Trophoblast cell (in vitro differentiated cells and primary cell): ENCODE measurements at regions not wholly inside any gene's neighbourhood (a gene's known extent, or its start where the extent isn't known, plus 50 kb on each side); places are given as distances from the start of the nearest gene placed in this dataset.

Experiments used
- DNase-seq, 2 donors: peaks; one replicate each; pipeline ENCODE4 v3.0.0-alpha.2; 2016
- H2AFZ ChIP-seq: 2 replicates; pipeline ENCODE4 v1.6.1; 2013; ENCODE audit warnings: low read length, moderate library complexity, mild to moderate bottlenecking; ENCODE audit not compliant: insufficient read depth, poor library complexity
- H2AK5ac ChIP-seq: 2 replicates; pipeline ENCODE4 v1.6.1; 2013; ENCODE audit warnings: mild to moderate bottlenecking, low read length
- H2BK120ac ChIP-seq: 2 replicates; pipeline ENCODE4 v1.6.1; 2013; ENCODE audit warnings: low read length, mild to moderate bottlenecking, moderate library complexity; ENCODE audit not compliant: insufficient read depth, poor library complexity
- H2BK12ac ChIP-seq: 2 replicates; pipeline ENCODE4 v1.6.1; 2013; ENCODE audit warnings: mild to moderate bottlenecking, low read length, moderate library complexity
- H2BK5ac ChIP-seq: 2 replicates; pipeline ENCODE4 v1.6.1; 2013; ENCODE audit warnings: low read length, low read depth, moderate library complexity, mild to moderate bottlenecking; ENCODE audit not compliant: poor library complexity
- H3K14ac ChIP-seq: 2 replicates; pipeline ENCODE4 v1.6.1; 2013; ENCODE audit warnings: mild to moderate bottlenecking, low read length
- H3K18ac ChIP-seq: 2 replicates; pipeline ENCODE4 v1.6.1; 2013; ENCODE audit warnings: mild to moderate bottlenecking, low read length
- H3K23ac ChIP-seq: 2 replicates; pipeline ENCODE4 v1.6.1; 2013; ENCODE audit warnings: low read length
- H3K27ac ChIP-seq: 2 replicates; pipeline ENCODE4 v1.5.1; 2013; ENCODE audit warnings: low read depth, mild to moderate bottlenecking, inconsistent platforms, low read length, moderate library complexity
- H3K27me3 ChIP-seq: 2 replicates; pipeline ENCODE4 v1.6.1; 2013; ENCODE audit warnings: inconsistent platforms, mild to moderate bottlenecking, low read length, moderate library complexity; ENCODE audit not compliant: insufficient read depth
- H3K36me3 ChIP-seq, 2 experiments: 1 replicate in 1 of 2; 2 replicates in 1 of 2; pipeline ENCODE4 v1.6.1; 2013; ENCODE audit warnings: low read length in 2 of 2, mild to moderate bottlenecking in 2 of 2, moderate library complexity in 1 of 2; ENCODE audit not compliant: insufficient read depth in 2 of 2, control insufficient read depth in 1 of 2
- H3K4ac ChIP-seq: 2 replicates; pipeline ENCODE4 v1.6.1; 2013; ENCODE audit warnings: low read depth, mild to moderate bottlenecking, low read length, moderate library complexity
- H3K4me1 ChIP-seq, 2 experiments: 1 replicate in 1 of 2; 2 replicates in 1 of 2; pipeline ENCODE4 v1.6.1; 2013; ENCODE audit warnings: low read length in 2 of 2, mild to moderate bottlenecking in 2 of 2, moderate library complexity in 1 of 2; ENCODE audit not compliant: insufficient read depth in 2 of 2, control insufficient read depth in 1 of 2
- H3K4me2 ChIP-seq: 2 replicates; pipeline ENCODE4 v1.6.1; 2013; ENCODE audit warnings: inconsistent platforms, mild to moderate bottlenecking, low read length, moderate library complexity
- H3K4me3 ChIP-seq: 2 replicates; pipeline ENCODE4 v1.5.1; 2013; ENCODE audit warnings: mild to moderate bottlenecking, low read depth, low read length, inconsistent platforms
- H3K79me1 ChIP-seq: one replicate; pipeline ENCODE4 v1.6.1; 2013; ENCODE audit warnings: low read length
- H3K79me2 ChIP-seq: 2 replicates; pipeline ENCODE4 v1.6.1; 2013; ENCODE audit warnings: low read length, mild to moderate bottlenecking; ENCODE audit not compliant: control insufficient read depth, insufficient read depth, poor library complexity
- H3K9ac ChIP-seq: 2 replicates; pipeline ENCODE4 v1.6.1; 2013; ENCODE audit warnings: mild to moderate bottlenecking, low read length
- H3K9me3 ChIP-seq: 2 replicates; pipeline ENCODE4 v1.6.1; 2013; ENCODE audit warnings: low read depth, mild to moderate bottlenecking, control low read depth, inconsistent platforms, low read length; ENCODE audit not compliant: insufficient read depth
- H4K12ac ChIP-seq: 2 replicates; pipeline ENCODE4 v1.6.1; 2013; ENCODE audit warnings: low read depth, mild to moderate bottlenecking, low read length, moderate library complexity
- H4K8ac ChIP-seq: 2 replicates; pipeline ENCODE4 v1.6.1; 2013; ENCODE audit warnings: low read depth, mild to moderate bottlenecking, low read length, moderate library complexity
- H4K91ac ChIP-seq: one replicate; pipeline ENCODE4 v1.6.1; 2013; ENCODE audit warnings: low read depth, mild to moderate bottlenecking, low read length, moderate library complexity
- WGBS: extraction: QIAGEN DNeasy Blood & Tissue Kit; methylation state at CpG from one replicate; pipeline ENCODE4 v1.1.7; 2013; ENCODE audit warnings: missing lambda C conversion rate; ENCODE audit not compliant: insufficient read length, insufficient coverage; ENCODE audit errors: extremely low coverage; 5-methylcytosine and 5-hydroxymethylcytosine counted together

DNA sequence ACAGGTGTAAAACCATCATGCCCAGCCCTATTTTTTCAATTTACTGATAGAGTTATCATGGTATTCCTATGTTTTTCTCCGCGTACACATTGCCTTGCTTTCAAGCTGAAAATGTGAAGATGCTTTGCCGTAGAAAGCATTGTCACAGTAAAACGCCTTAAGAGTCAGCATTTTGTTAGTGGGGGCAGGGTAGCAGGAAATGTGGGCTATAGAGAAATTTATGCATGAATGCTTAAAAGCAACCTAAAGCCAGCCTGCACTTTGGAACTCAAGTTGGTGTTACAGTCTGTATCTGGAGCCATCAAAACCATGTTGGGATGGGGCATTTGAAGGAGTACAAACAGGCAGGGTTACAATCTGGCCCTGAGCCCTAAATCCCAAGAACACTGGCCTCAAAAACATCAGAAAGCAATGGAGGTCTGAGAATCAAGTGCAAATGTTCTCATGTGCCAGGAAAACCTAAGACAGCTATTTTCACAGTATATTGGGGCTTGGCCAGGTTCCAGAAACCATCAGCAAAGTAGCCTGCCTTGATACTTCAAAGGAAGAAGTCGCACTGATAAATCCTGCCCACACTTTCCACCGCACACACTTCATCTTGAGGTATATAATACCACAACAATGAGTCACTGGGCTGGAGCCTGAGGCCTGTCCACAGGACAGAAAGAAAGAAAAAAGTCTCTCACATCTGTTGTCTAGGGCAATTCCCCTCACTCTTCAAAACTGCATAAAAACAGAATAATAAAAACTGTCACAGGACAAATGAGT lies 313.8 kb downstream of the ENC1 start:
- Histone ChIP-seq H3K4me1 (peaks cover 12 to 20% of the 10 kb centered on the region in 2 experiments), H3K36me3 (no peaks in the 10 kb centered on the region), H2BK120ac (peak overlapping the region; percentile 96), H3K27me3 (no peaks in the 10 kb centered on the region), H4K8ac (peak overlapping the region; percentile 17), H3K18ac (peak overlapping the region; percentile 68), H3K79me2 (no peaks in the 10 kb centered on the region), H2BK5ac (peak overlapping the region; percentile 89), H2AFZ (no peak overlapping the region), H3K23ac (no peak overlapping the region), H3K9me3 (no peaks in the 10 kb centered on the region), H3K14ac (peak overlapping the region; percentile 29), H3K4ac (peak overlapping the region; percentile 76), H4K12ac (no peak overlapping the region), H4K91ac (peak overlapping the region; percentile 83), H2BK12ac (peak overlapping the region; percentile 96), H2AK5ac (peak overlapping the region; percentile 94), H3K4me3 (no peak overlapping the region), H3K9ac (no peak overlapping the region), H3K4me2 (no peak overlapping the region), H3K79me1 (peaks cover 37% of the 10 kb centered on the region), H3K27ac (peak overlapping the region; percentile 92)
- DNase-seq: peak; percentile 77 to 88
- no CpG with 5 or more reads among the region's 6 CpGs for WGBS

DNA sequence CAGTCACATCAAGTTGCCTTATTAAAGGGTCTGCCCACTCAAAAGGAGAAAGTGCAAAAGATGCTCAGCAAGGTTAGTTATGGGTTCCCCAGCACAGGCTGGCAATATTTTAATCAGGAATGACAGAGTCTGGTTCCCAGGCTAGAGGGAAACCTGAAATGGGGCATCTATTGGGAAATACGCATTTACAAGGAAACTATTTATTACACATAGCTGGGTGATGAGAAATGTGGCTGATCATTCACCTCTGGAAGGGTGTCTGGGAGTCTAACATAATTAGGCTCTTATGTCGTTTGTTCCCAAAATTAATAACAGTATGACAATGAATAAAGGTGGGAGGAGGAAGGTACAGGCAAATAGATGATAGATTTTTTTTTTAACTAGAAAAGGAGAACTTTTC lies 314.7 kb downstream of the ENC1 start:
- peak overlapping the region; percentile 93 for H2BK12ac ChIP-seq
- H3K79me1 ChIP-seq: peaks cover 35% of the 10 kb centered on the region
- H3K27me3 ChIP-seq: no peaks in the 10 kb centered on the region
- no peaks in the 10 kb centered on the region for H3K79me2 ChIP-seq
- H3K18ac ChIP-seq: no peak overlapping the region
- H4K12ac ChIP-seq: no peak overlapping the region
- H3K23ac ChIP-seq: no peak overlapping the region
- no peak overlapping the region for H3K4me3 ChIP-seq
- peak overlapping the region; percentile 83 for H2BK120ac ChIP-seq
- peaks cover 12 to 20% of the 10 kb centered on the region in 2 experiments for H3K4me1 ChIP-seq
- no peaks in the 10 kb centered on the region for H3K9me3 ChIP-seq
- DNase-seq: peak in 1 of 2 donors; percentile 49
- H3K9ac ChIP-seq: no peak overlapping the region
- H3K14ac ChIP-seq: no peak overlapping the region
- H3K4me2 ChIP-seq: no peak overlapping the region
- H2AFZ ChIP-seq: no peak overlapping the region
- H4K91ac ChIP-seq: no peak overlapping the region
- H3K4ac ChIP-seq: peak overlapping the region; percentile 14
- no peak overlapping the region for H3K27ac ChIP-seq
- whole genome bisulfite sequencing: no CpG with 5 or more reads among the region's 2 CpGs
- H4K8ac ChIP-seq: no peak overlapping the region
- H2AK5ac ChIP-seq: peak overlapping the region; percentile 95
- peak overlapping the region; percentile 50 for H2BK5ac ChIP-seq
- no peaks in the 10 kb centered on the region for H3K36me3 ChIP-seq

DNA sequence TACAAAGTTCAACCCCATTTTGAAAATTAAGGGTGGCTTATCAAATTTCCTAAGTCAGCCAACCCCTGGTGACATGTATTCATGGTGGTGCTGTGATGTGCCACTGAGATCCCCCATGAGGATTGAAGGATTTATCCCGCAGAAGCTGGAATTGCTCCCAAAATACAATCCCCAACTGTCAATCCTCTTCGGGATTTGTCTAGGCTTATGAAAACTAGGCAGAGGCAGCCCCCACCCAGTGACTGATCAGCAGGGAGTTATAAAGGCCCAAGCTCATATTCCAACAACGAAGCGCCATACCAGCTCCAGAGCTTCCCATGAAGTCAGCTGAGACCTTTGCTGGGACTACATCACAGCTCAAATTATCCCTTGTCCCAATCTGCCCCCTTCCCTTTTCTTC lies 316.0 kb downstream of the ENC1 start:
- H2AFZ ChIP-seq: no peak overlapping the region
- H3K4ac ChIP-seq: no peak overlapping the region
- H3K23ac ChIP-seq: no peak overlapping the region
- no peak overlapping the region for H3K4me2 ChIP-seq
- peak overlapping the region; percentile 85 for H2BK120ac ChIP-seq
- no peak overlapping the region for H3K4me3 ChIP-seq
- H3K36me3 ChIP-seq: no peaks in the 10 kb centered on the region
- no peaks in the 10 kb centered on the region for H3K79me2 ChIP-seq
- no peak overlapping the region for H3K27ac ChIP-seq
- DNase-seq: no peak
- H4K91ac ChIP-seq: peak overlapping the region; percentile 79
- H3K79me1 ChIP-seq: peaks cover 33% of the 10 kb centered on the region
- H3K27me3 ChIP-seq: no peaks in the 10 kb centered on the region
- peaks cover 12 to 20% of the 10 kb centered on the region in 2 experiments for H3K4me1 ChIP-seq
- H3K9me3 ChIP-seq: no peaks in the 10 kb centered on the region
- H2AK5ac ChIP-seq: peak overlapping the region; percentile 88
- peak overlapping the region; percentile 72 for H2BK5ac ChIP-seq
- H4K12ac ChIP-seq: no peak overlapping the region
- H3K18ac ChIP-seq: no peak overlapping the region
- H3K14ac ChIP-seq: peak overlapping the region; percentile 80
- peak overlapping the region; percentile 96 for H2BK12ac ChIP-seq
- H3K9ac ChIP-seq: no peak overlapping the region
- peak overlapping the region; percentile 68 for H4K8ac ChIP-seq
- WGBS: no CpG with 5 or more reads among the region's 4 CpGs

DNA sequence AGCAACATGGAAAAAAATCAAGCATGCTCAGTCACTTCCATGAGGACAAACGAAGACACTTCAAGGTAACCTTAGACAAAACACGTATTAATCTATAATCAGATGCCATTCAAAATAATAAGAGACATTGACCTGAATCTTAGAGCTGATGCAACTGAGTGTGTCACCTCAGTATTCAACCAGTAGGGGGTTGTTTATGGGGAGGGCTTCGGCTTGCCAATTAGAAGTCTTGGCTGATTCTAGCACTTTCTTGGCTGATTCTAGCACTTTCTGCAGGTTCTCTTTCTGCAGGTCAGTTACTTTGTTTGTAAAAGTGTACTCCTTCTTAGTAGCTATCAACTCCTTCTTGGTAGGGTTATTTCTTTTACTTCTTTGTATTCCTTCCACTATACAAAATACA lies 317.6 kb downstream of the ENC1 start:
- Histone ChIP-seq H2AK5ac (no peak overlapping the region), H3K36me3 (no peaks in the 10 kb centered on the region), H2BK12ac (no peak overlapping the region), H3K4me3 (no peak overlapping the region), H2AFZ (no peak overlapping the region), H4K91ac (no peak overlapping the region), H3K18ac (no peak overlapping the region), H4K12ac (no peak overlapping the region), H2BK5ac (no peak overlapping the region), H3K79me2 (no peaks in the 10 kb centered on the region), H2BK120ac (no peak overlapping the region), H3K4me2 (no peak overlapping the region), H4K8ac (no peak overlapping the region), H3K4ac (no peak overlapping the region), H3K14ac (no peak overlapping the region), H3K23ac (no peak overlapping the region), H3K4me1 (peaks cover 12 to 18% of the 10 kb centered on the region in 2 experiments), H3K9me3 (no peaks in the 10 kb centered on the region), H3K27ac (no peak overlapping the region), H3K79me1 (peaks cover 28% of the 10 kb centered on the region), H3K27me3 (no peaks in the 10 kb centered on the region), H3K9ac (no peak overlapping the region)
- no peak for DNase-seq
- no CpG with 5 or more reads among the region's 3 CpGs for WGBS
